ENCODE measurements at regions not wholly inside any gene's neighbourhood (a gene's known extent, or its start where the extent isn't known, plus 50 kb on each side); places are given as distances from the start of the nearest gene placed in this dataset.

DNA sequence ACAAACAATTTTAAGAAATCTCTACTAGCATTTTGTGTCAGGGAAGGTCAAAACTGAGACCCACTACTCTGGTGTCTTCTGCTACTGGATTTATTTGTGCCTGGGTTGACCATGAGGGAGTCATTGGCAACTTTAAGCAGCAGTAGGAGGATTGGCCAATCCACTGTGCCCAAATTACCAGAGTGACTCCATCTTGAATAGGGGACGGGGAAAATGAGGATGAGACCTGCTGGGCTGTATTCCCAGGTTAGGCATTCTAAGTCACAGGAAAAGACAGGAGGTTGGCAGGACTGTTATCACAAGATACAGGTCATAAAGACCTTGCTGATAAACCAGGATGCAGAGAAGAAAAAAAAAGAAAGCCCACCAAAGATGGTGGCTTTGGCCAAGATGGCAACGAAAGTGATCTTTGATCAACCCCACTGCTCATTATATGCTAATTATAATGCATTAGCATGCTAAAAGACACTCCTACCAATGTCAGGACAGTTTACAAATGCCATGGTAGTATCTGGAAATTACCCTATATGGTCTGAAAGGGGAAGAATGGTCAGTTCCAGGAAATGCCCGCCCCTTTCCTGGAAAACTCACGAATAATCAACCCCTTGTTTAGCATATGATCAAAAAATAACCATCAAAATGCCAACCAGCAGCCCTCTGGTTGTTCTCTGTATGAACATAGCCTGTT is 200.9 kb downstream of the LTN1 start:
- no peak for TF ChIP-seq EZH2 (IDR thresholded peaks at IDR 0.05; ENCODE audit: insufficient read depth, low read length)
- TF ChIP-seq, protein P1, sequence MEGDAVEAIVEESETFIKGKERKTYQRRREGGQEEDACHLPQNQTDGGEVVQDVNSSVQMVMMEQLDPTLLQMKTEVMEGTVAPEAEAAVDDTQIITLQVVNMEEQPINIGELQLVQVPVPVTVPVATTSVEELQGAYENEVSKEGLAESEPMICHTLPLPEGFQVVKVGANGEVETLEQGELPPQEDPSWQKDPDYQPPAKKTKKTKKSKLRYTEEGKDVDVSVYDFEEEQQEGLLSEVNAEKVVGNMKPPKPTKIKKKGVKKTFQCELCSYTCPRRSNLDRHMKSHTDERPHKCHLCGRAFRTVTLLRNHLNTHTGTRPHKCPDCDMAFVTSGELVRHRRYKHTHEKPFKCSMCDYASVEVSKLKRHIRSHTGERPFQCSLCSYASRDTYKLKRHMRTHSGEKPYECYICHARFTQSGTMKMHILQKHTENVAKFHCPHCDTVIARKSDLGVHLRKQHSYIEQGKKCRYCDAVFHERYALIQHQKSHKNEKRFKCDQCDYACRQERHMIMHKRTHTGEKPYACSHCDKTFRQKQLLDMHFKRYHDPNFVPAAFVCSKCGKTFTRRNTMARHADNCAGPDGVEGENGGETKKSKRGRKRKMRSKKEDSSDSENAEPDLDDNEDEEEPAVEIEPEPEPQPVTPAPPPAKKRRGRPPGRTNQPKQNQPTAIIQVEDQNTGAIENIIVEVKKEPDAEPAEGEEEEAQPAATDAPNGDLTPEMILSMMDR (IDR thresholded peaks at IDR 0.05; ENCODE audit: insufficient read depth, low read depth, low read length): no peak
- no peak overlapping the region for H3K4me3 ChIP-seq (ENCODE audit: insufficient read depth, low read depth, low read length)
- no peaks in the 10 kb centered on the region for H3K27me3 Mint-ChIP-seq (ENCODE audit: low read depth, unreplicated experiment)
- H3K9ac ChIP-seq (ENCODE audit: low read length): no peak overlapping the region
- no peaks in the 10 kb centered on the region for H3K27me3 ChIP-seq (ENCODE audit: insufficient read depth, low read length)
- H3K36me3 ChIP-seq (ENCODE audit: insufficient read depth, low read length): no peaks in the 10 kb centered on the region
- H3K4me2 ChIP-seq (ENCODE audit: low read length): no peak overlapping the region
- no peak overlapping the region for H3K27ac Mint-ChIP-seq (ENCODE audit: unreplicated experiment)
- DNase-seq (ENCODE audit: low read depth): no peak
- no peak overlapping the region for H3K27ac ChIP-seq (ENCODE audit: low read depth, low read length)
- no peak overlapping the region for H2AFZ ChIP-seq (ENCODE audit: low read depth, low read length)
- H3K36me3 Mint-ChIP-seq (ENCODE audit: low read depth, unreplicated experiment): no peaks in the 10 kb centered on the region
- FAIRE-seq: no peak
- H3K9me3 ChIP-seq (ENCODE audit: insufficient read depth, low read depth, low read length): no peaks in the 10 kb centered on the region
- H3K4me1 ChIP-seq (ENCODE audit: insufficient read depth, low read length): no peaks in the 10 kb centered on the region
- H3K79me2 ChIP-seq (ENCODE audit: insufficient read depth, low read length): no peaks in the 10 kb centered on the region
- peaks cover 2% of the 10 kb centered on the region for H3K4me1 Mint-ChIP-seq (ENCODE audit: low read depth, unreplicated experiment)
- H4K20me1 ChIP-seq (ENCODE audit: insufficient read depth, low read length): no peaks in the 10 kb centered on the region
- peaks cover 4% of the 10 kb centered on the region for H3K9me3 Mint-ChIP-seq (ENCODE audit: unreplicated experiment)
- no peak overlapping the region for H3K4me3 Mint-ChIP-seq (ENCODE audit: unreplicated experiment)

DNA sequence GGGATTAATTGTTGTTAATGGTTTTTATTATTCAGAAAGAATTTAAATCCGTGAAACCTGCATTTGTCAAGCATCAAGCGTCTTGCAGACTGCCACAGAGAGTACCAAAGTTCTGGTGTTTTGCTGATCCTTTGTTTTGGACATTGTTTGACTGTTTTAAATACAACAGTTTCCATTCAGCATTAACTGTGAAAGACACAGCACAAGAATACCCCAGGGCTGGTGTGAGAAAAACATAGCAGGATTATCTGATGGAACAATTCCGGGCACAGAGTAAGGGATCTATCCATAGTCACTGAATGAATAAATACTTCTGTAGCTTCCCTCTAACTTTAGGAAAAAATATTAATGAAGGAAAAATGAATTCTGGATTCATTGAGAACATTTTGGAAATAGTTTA is 202.3 kb downstream of the LTN1 start:
- no peaks in the 10 kb centered on the region for H3K27me3 ChIP-seq (ENCODE audit: insufficient read depth, low read length)
- Mint-ChIP-seq H3K9me3 (ENCODE audit: unreplicated experiment) (peaks cover 5% of the 10 kb centered on the region), H3K27me3 (ENCODE audit: low read depth, unreplicated experiment) (no peaks in the 10 kb centered on the region), H3K4me3 (ENCODE audit: unreplicated experiment) (no peak overlapping the region), H3K4me1 (ENCODE audit: low read depth, unreplicated experiment) (peaks cover 2% of the 10 kb centered on the region), H3K27ac (ENCODE audit: unreplicated experiment) (no peak overlapping the region), H3K36me3 (ENCODE audit: low read depth, unreplicated experiment) (no peaks in the 10 kb centered on the region)
- no peaks in the 10 kb centered on the region for H3K4me1 ChIP-seq (ENCODE audit: insufficient read depth, low read length)
- FAIRE-seq (no peak), DNase-seq (ENCODE audit: low read depth) (no peak)
- H3K9me3 ChIP-seq (ENCODE audit: insufficient read depth, low read depth, low read length): peaks cover 4% of the 10 kb centered on the region
- H3K9ac ChIP-seq (ENCODE audit: low read length): no peak overlapping the region
- H3K4me2 ChIP-seq (ENCODE audit: low read length): no peak overlapping the region
- H3K4me3 ChIP-seq (ENCODE audit: insufficient read depth, low read depth, low read length): no peak overlapping the region
- no peak for TF ChIP-seq EZH2 (IDR thresholded peaks at IDR 0.05; ENCODE audit: insufficient read depth, low read length)
- TF ChIP-seq, protein P1 (IDR thresholded peaks at IDR 0.05; ENCODE audit: insufficient read depth, low read depth, low read length): no peak
- no peaks in the 10 kb centered on the region for H4K20me1 ChIP-seq (ENCODE audit: insufficient read depth, low read length)
- H2AFZ ChIP-seq (ENCODE audit: low read depth, low read length): no peak overlapping the region
- H3K36me3 ChIP-seq (ENCODE audit: insufficient read depth, low read length): no peaks in the 10 kb centered on the region
- H3K79me2 ChIP-seq (ENCODE audit: insufficient read depth, low read length): no peaks in the 10 kb centered on the region
- H3K27ac ChIP-seq (ENCODE audit: low read depth, low read length): no peak overlapping the region

DNA sequence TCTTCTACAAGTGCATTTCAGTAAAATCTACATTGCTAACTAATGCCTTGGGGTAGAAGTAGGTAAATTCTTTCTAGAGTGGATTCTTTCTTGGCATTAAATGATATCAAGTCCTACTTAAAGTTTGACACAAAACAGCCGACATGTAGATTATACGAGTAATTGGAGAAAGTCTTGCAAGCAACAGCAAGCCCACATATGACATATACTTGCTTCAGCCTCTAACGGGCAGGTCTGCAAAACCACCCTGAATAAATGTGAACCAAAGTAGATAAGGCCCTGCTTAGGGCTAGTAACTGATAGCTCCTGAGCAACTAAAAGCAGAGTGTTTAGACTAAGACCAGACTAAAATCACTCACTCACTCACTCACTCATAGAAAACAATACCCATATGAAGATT is 203.2 kb downstream of the LTN1 start:
- Histone ChIP-seq H3K9ac (ENCODE audit: low read length) (no peak overlapping the region), H3K79me2 (ENCODE audit: insufficient read depth, low read length) (no peaks in the 10 kb centered on the region), H3K9me3 (ENCODE audit: insufficient read depth, low read depth, low read length) (peaks cover 4% of the 10 kb centered on the region), H3K4me3 (ENCODE audit: insufficient read depth, low read depth, low read length) (no peak overlapping the region), H3K27ac (ENCODE audit: low read depth, low read length) (no peak overlapping the region), H2AFZ (ENCODE audit: low read depth, low read length) (no peak overlapping the region), H3K4me1 (ENCODE audit: insufficient read depth, low read length) (no peaks in the 10 kb centered on the region), H3K27me3 (ENCODE audit: insufficient read depth, low read length) (no peaks in the 10 kb centered on the region), H4K20me1 (ENCODE audit: insufficient read depth, low read length) (no peaks in the 10 kb centered on the region), H3K4me2 (ENCODE audit: low read length) (no peak overlapping the region), H3K36me3 (ENCODE audit: insufficient read depth, low read length) (no peaks in the 10 kb centered on the region)
- DNase-seq (ENCODE audit: low read depth) (no peak), FAIRE-seq (no peak)
- Mint-ChIP-seq H3K4me3 (ENCODE audit: unreplicated experiment) (no peak overlapping the region), H3K36me3 (ENCODE audit: low read depth, unreplicated experiment) (no peaks in the 10 kb centered on the region), H3K9me3 (ENCODE audit: unreplicated experiment) (peaks cover 7% of the 10 kb centered on the region), H3K27ac (ENCODE audit: unreplicated experiment) (no peak overlapping the region), H3K27me3 (ENCODE audit: low read depth, unreplicated experiment) (no peaks in the 10 kb centered on the region), H3K4me1 (ENCODE audit: low read depth, unreplicated experiment) (no peaks in the 10 kb centered on the region)
- no peak for TF ChIP-seq EZH2 (IDR thresholded peaks at IDR 0.05; ENCODE audit: insufficient read depth, low read length)
- TF ChIP-seq, protein P1 (IDR thresholded peaks at IDR 0.05; ENCODE audit: insufficient read depth, low read depth, low read length): no peak
